Endothelial cell of umbilical vein (primary cell): ENCODE measurements at regions not wholly inside any gene's neighbourhood (a gene's known extent, or its start where the extent isn't known, plus 50 kb on each side); places are given as distances from the start of the nearest gene placed in this dataset.

ENCODE experiments used
- BruUV-seq: library from RNA; stranded (reverse); fragments of 400-500 nt; replicated peaks from 2 replicates; lab custom pipeline; 2021; lab: Mats Ljungman, UMichigan
- CTCF ChIA-PET: fragments of 300-600, 350-600 bp; sonication (Branson Sonifier 250); formaldehyde crosslinking; loops from one replicate; lab custom pipeline; 2021; ENCODE audit warnings: antibody characterized with exemption, inconsistent platforms; lab: Charles Lee
- POLR2A ChIA-PET: fragments of 300-600, 350-600 bp; sonication (Branson Sonifier 250); formaldehyde crosslinking; loops from one replicate; lab custom pipeline; 2021; ENCODE audit warnings: antibody characterized with exemption, inconsistent platforms; lab: Charles Lee
- DNase-seq: peaks from one replicate; pipeline ENCODE4 v3.0.0-alpha.2; 2011; ENCODE audit warnings: low read depth, low spot score
- FAIRE-seq: peaks from 2 replicates; lab custom pipeline; 2011; peaks lifted over from hg19 to GRCh38; lab: Jason Lieb, UNC
- H2AFZ ChIP-seq: 2 replicates; pipeline ENCODE4 v1.6.0; 2012; ENCODE audit warnings: low read depth, low read length, control low read depth, inconsistent platforms
- H3K27ac ChIP-seq: 2 replicates; pipeline ENCODE4 v1.5.1; 2011; ENCODE audit warnings: low read depth, mild to moderate bottlenecking, control low read depth, low read length, moderate library complexity; ENCODE audit not compliant: insufficient read depth
- H3K27me3 ChIP-seq, 2 experiments: 2 replicates each; pipeline versions ENCODE4 v1.6.0 to v1.6.1; 2011; ENCODE audit warnings: low read length in 2 of 2, mixed read lengths in 1 of 2; ENCODE audit not compliant: control insufficient read depth in 2 of 2, insufficient read depth in 2 of 2
- H3K36me3 ChIP-seq, 2 experiments: 2 replicates in 1 of 2; 3 replicates in 1 of 2; pipeline ENCODE4 v1.5.1; 2011; ENCODE audit warnings: low read length in 2 of 2, mild to moderate bottlenecking in 1 of 2, moderate library complexity in 1 of 2; ENCODE audit not compliant: control insufficient read depth in 2 of 2, insufficient read depth in 2 of 2; ENCODE audit errors: extremely low read depth in 1 of 2
- H3K4me1 ChIP-seq: 3 replicates; pipeline ENCODE4 v1.5.1; 2011; ENCODE audit warnings: mild to moderate bottlenecking, low read length; ENCODE audit not compliant: control insufficient read depth, insufficient read depth; ENCODE audit errors: extremely low read depth
- H3K4me2 ChIP-seq: 2 replicates; pipeline ENCODE4 v1.6.1; 2011; ENCODE audit warnings: low read length, control low read depth, mixed read lengths; ENCODE audit not compliant: insufficient read depth
- H3K4me3 ChIP-seq, 3 experiments: fragments of 200-600 bp in 1 of 3; sonication (generic), shearing (Covaris generic) in 1 of 3; replicated peaks in 1 of 3; 2 replicates each; pipeline ENCODE4 v1.5.1; 2011 to 2016; ENCODE audit warnings: control low read depth in 3 of 3, low read length in 3 of 3, mild to moderate bottlenecking in 2 of 3, inconsistent platforms in 1 of 3, low read depth in 1 of 3, moderate library complexity in 1 of 3; ENCODE audit not compliant: insufficient read depth in 1 of 3
- H3K79me2 ChIP-seq: 2 replicates; pipeline ENCODE4 v1.6.0; 2012; ENCODE audit warnings: low read length, inconsistent platforms; ENCODE audit not compliant: control insufficient read depth, insufficient read depth
- H3K9ac ChIP-seq: replicated peaks from 2 replicates; pipeline ENCODE3; 2011; ENCODE audit warnings: low read length, control low read depth; ENCODE audit not compliant: insufficient read depth; ENCODE audit errors: extremely low read depth
- H3K9me1 ChIP-seq: replicated peaks from 3 replicates; pipeline ENCODE4 v1.6.0; 2011; ENCODE audit warnings: mild to moderate bottlenecking, low read length; ENCODE audit not compliant: control insufficient read depth, insufficient read depth; ENCODE audit errors: extremely low read depth
- H3K9me3 ChIP-seq: replicated peaks from 2 replicates; pipeline ENCODE4 v1.5.1; 2012; ENCODE audit warnings: low read length, inconsistent platforms; ENCODE audit not compliant: control insufficient read depth, insufficient read depth
- H4K20me1 ChIP-seq: replicated peaks from 2 replicates; pipeline ENCODE3; 2011; ENCODE audit warnings: mild to moderate bottlenecking, low read length; ENCODE audit not compliant: control insufficient read depth, insufficient read depth; ENCODE audit errors: extremely low read depth
- EZH2 ChIP-seq: IDR thresholded peaks from 2 replicates; pipeline ENCODE4 v1.6.1; 2012; ENCODE audit warnings: borderline replicate concordance, low read depth, mild to moderate bottlenecking, moderate library complexity, low read length, inconsistent platforms; ENCODE audit not compliant: severe bottlenecking
- FOS ChIP-seq: IDR thresholded peaks from 2 replicates; pipeline ENCODE4 v1.6.1; 2011; ENCODE audit warnings: mild to moderate bottlenecking, low read length, moderate library complexity, borderline replicate concordance; ENCODE audit not compliant: insufficient read depth
- GATA2 ChIP-seq: IDR thresholded peaks from 2 replicates; pipeline ENCODE4 v1.7.0; 2011; ENCODE audit warnings: low read depth, mild to moderate bottlenecking, moderate library complexity, mixed read lengths, low read length; ENCODE audit not compliant: insufficient read length, insufficient read depth
- JUN ChIP-seq: IDR thresholded peaks from 2 replicates; pipeline ENCODE4 v1.6.1; 2011; ENCODE audit warnings: borderline replicate concordance, low read depth; ENCODE audit not compliant: insufficient read length, insufficient read depth
- MYC ChIP-seq: IDR thresholded peaks from one replicate; pipeline ENCODE4 v1.6.1; 2011; ENCODE audit warnings: mild to moderate bottlenecking, low read depth, low read length
- POLR2A ChIP-seq: IDR thresholded peaks from 2 replicates; pipeline ENCODE4 v1.6.1; 2012; ENCODE audit warnings: low read depth, mild to moderate bottlenecking, control low read depth, low read length
- POLR2AphosphoS5 ChIP-seq: IDR thresholded peaks from 2 replicates; pipeline ENCODE4 v1.6.1; 2012; ENCODE audit warnings: low read depth, mild to moderate bottlenecking, control low read depth, low read length, moderate library complexity; ENCODE audit not compliant: insufficient read depth
- dilution Hi-C: fragments of 300-500 bp; cut with MboI; formaldehyde crosslinking; loops from one replicate; pipeline ENCODE4 v1.15.0; 2019; ENCODE audit warnings: low sequenced_read_pairs; ENCODE audit not compliant: extremely low pct_ligation_motif_present
- intact Hi-C: fragments of 100-400 bp; cut with micrococcal nuclease; formaldehyde crosslinking; loops from one replicate; pipeline ENCODE4 v1.10.0; 2022
- TF ChIP-seq, protein P1 (sequence below): IDR thresholded peaks from 2 replicates; pipeline ENCODE4 v1.6.1; 2011; ENCODE audit not compliant: insufficient read depth, insufficient read length
- TF ChIP-seq, protein P2 (sequence below), 2 donors: IDR thresholded peaks; 1 replicate in 1 of 2; 2 replicates in 1 of 2; pipeline ENCODE4 v1.5.1; 2011; ENCODE audit warnings: low read length in 2 of 2, mild to moderate bottlenecking in 2 of 2, moderate library complexity in 2 of 2, control low read depth in 1 of 2, inconsistent platforms in 1 of 2, low read depth in 1 of 2; ENCODE audit not compliant: insufficient read depth in 1 of 2; ENCODE audit errors: extremely low read depth in 1 of 2

DNA sequence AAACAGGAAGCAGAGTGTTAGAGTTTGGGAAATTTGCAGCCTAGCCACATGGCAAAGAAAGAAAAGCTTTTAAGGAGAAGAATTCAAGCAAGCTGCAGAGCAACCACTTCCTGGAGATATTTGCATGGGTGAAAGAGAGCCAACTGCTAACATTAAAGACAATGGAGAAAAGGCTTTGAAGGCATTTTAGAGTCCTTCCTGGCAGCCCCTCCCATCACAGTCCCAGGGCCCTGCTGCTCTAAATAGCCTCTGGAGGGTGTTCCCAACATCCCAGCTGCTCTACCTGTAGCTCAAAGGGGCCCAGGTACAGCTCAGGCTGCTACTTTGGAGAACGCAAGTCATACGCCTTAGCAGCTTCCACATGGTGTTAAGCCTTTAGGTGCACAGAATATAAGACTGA lies 235.9 kb upstream of the FMR1 start:
- TF ChIP-seq MYC (no peak), JUN (no peak), POLR2A (no peak), EZH2 (no peak), GATA2 (no peak), FOS (no peak), POLR2AphosphoS5 (no peak)
- TF ChIP-seq, protein P1, sequence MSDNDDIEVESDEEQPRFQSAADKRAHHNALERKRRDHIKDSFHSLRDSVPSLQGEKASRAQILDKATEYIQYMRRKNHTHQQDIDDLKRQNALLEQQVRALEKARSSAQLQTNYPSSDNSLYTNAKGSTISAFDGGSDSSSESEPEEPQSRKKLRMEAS: no peak
- TF ChIP-seq, protein P2, sequence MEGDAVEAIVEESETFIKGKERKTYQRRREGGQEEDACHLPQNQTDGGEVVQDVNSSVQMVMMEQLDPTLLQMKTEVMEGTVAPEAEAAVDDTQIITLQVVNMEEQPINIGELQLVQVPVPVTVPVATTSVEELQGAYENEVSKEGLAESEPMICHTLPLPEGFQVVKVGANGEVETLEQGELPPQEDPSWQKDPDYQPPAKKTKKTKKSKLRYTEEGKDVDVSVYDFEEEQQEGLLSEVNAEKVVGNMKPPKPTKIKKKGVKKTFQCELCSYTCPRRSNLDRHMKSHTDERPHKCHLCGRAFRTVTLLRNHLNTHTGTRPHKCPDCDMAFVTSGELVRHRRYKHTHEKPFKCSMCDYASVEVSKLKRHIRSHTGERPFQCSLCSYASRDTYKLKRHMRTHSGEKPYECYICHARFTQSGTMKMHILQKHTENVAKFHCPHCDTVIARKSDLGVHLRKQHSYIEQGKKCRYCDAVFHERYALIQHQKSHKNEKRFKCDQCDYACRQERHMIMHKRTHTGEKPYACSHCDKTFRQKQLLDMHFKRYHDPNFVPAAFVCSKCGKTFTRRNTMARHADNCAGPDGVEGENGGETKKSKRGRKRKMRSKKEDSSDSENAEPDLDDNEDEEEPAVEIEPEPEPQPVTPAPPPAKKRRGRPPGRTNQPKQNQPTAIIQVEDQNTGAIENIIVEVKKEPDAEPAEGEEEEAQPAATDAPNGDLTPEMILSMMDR (IDR thresholded peaks at IDR 0.05; ENCODE audit: extremely low read depth in 1 of 2, insufficient read depth in 1 of 2, low read depth in 1 of 2, low read length in 2 of 2): no peak
- Histone ChIP-seq H3K27ac (no peak overlapping the region), H3K36me3 (no peaks in the 10 kb centered on the region), H2AFZ (no peak overlapping the region), H3K9me1 (no peaks in the 10 kb centered on the region), H3K4me2 (no peak overlapping the region), H3K27me3 (no peaks in the 10 kb centered on the region), H3K4me1 (no peaks in the 10 kb centered on the region), H3K79me2 (no peaks in the 10 kb centered on the region), H3K4me3 (no peak overlapping the region), H4K20me1 (no peaks in the 10 kb centered on the region), H3K9ac (no peak overlapping the region), H3K9me3 (no peaks in the 10 kb centered on the region)
- CTCF ChIA-PET: no interaction called here
- FAIRE-seq (no peak), DNase-seq (no peak)
- no TSS peak for BruUV-seq
- intact Hi-C loops (no loop called here), dilution Hi-C loops (no loop called here)
- POLR2A ChIA-PET: no interaction called here
